Neutrophil (primary cell): ENCODE measurements at regions not wholly inside any gene's neighbourhood (a gene's known extent, or its start where the extent isn't known, plus 50 kb on each side); places are given as distances from the start of the nearest gene placed in this dataset.

ENCODE experiments used
- H3K27ac ChIP-seq: fragments of 200-600 bp; sonication (generic); 2 replicates; pipeline ENCODE4 v1.5.1; 2016; ENCODE audit warnings: mild to moderate bottlenecking, moderate library complexity
- H3K27me3 ChIP-seq: fragments of 200-600 bp; sonication (generic); 2 replicates; pipeline ENCODE4 v1.6.0; 2016; ENCODE audit warnings: mild to moderate bottlenecking
- H3K36me3 ChIP-seq: fragments of 200-600 bp; sonication (generic); 2 replicates; pipeline ENCODE4 v1.5.1; 2017
- H3K4me1 ChIP-seq, 2 experiments: fragments of 200-600 bp in 1 of 2; sonication (generic) in 1 of 2; 1 replicate in 1 of 2; 2 replicates in 1 of 2; pipeline versions ENCODE4 v1.5.1 to v1.6.1; 2013 to 2016; ENCODE audit warnings: low read depth in 1 of 2, low read length in 1 of 2, mild to moderate bottlenecking in 1 of 2, moderate library complexity in 1 of 2; ENCODE audit not compliant: control insufficient read depth in 1 of 2, insufficient read depth in 1 of 2
- H3K4me3 ChIP-seq, 2 experiments: fragments of 200-600 bp in 1 of 2; sonication (generic) in 1 of 2; 1 replicate in 1 of 2; 2 replicates in 1 of 2; pipeline ENCODE4 v1.5.1; 2013 to 2016; ENCODE audit warnings: low read depth in 1 of 2, low read length in 1 of 2, mild to moderate bottlenecking in 1 of 2, moderate library complexity in 1 of 2
- H3K9me3 ChIP-seq: fragments of 200-600 bp; sonication (generic); 2 replicates; pipeline ENCODE4 v1.5.1; 2016
- CTCF ChIP-seq: fragments of 200-600 bp; sonication (generic); IDR thresholded peaks from 2 replicates; pipeline ENCODE4 v1.5.1; 2016; ENCODE audit warnings: antibody characterized with exemption

DNA sequence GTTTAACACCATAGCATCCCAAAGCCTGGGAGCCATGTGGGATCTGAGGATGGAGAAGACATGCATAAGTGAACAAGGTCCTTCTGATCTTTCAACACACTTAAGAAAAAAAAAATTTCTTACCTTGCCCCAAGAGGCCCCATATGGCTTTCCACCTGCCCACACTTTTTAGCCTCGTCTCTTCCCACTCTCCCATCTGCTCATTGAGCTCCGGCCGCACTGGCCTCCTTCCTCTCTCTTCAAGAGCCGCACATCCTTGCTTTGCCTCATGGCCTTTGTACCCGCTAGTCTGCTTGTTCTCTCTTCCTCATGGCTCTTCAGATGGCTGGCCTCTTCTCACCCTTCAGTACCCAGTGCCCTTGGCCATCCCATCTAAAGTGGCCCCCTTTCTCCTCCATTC lies 70.2 kb upstream of the PDE4B start:
- no peak overlapping the region for H3K4me3 ChIP-seq
- no peaks in the 10 kb centered on the region for H3K36me3 ChIP-seq
- no peaks in the 10 kb centered on the region for H3K27me3 ChIP-seq
- H3K4me1 ChIP-seq, result no peaks in the 10 kb centered on the region
- H3K9me3 ChIP-seq, result no peaks in the 10 kb centered on the region
- no peak for TF ChIP-seq CTCF
- H3K27ac ChIP-seq, result no peak overlapping the region

DNA sequence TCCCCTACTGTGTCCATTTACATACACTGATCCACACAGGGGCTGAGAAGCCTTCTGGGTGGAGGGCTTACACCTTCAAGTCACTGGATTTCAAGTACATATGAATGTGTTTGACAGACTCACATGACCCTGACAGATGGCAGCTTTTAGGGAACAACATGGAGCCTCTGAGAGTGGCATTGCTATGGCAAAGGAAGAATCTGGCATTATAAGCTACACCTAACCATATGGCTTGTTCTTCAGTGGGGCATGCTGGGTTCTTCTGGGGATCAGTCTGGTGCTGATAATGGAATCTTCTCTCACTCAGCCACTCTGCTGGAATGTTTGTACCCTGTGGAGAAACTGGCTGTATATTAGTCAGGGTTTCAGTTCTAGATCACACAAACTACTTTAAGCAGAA lies 68.5 kb upstream of the PDE4B start:
- Histone ChIP-seq H3K4me1 (no peaks in the 10 kb centered on the region), H3K4me3 (no peak overlapping the region), H3K27ac (no peak overlapping the region), H3K36me3 (no peaks in the 10 kb centered on the region), H3K27me3 (no peaks in the 10 kb centered on the region), H3K9me3 (no peaks in the 10 kb centered on the region)
- no peak for TF ChIP-seq CTCF

DNA sequence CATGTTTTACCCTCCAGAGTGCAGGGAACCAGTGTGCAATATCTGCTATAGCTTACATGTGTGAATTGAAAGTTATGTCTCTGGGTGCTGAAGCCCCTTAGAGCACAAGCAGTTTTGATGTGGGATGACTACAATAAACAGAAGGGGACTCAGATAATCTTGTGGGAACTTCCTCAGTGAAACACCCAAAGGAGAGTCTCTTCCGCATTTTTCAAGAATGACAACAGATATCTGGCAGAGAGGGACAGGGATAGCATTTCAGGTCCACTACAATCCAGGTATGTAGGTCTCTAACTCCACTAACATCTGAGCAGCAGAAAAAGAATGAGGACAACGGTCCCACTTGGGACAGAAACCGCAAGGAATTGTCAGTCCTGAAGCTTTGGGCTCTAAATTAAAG lies 67.6 kb upstream of the PDE4B start:
- H3K4me1 ChIP-seq, result no peaks in the 10 kb centered on the region
- no peak for TF ChIP-seq CTCF
- no peaks in the 10 kb centered on the region for H3K27me3 ChIP-seq
- H3K36me3 ChIP-seq, result no peaks in the 10 kb centered on the region
- H3K9me3 ChIP-seq, result no peaks in the 10 kb centered on the region
- no peak overlapping the region for H3K4me3 ChIP-seq
- H3K27ac ChIP-seq, result no peak overlapping the region

- no peak overlapping the region for H3K4me3 ChIP-seq
- no peaks in the 10 kb centered on the region for H3K9me3 ChIP-seq
- no peaks in the 10 kb centered on the region for H3K27me3 ChIP-seq
- H3K27ac ChIP-seq, result no peak overlapping the region
- no peaks in the 10 kb centered on the region for H3K36me3 ChIP-seq
- H3K4me1 ChIP-seq, result no peaks in the 10 kb centered on the region
- no peak for TF ChIP-seq CTCF
These were observed 64.2 kb upstream of the PDE4B start for GRCh38 chr1:65728504-65728903.

DNA sequence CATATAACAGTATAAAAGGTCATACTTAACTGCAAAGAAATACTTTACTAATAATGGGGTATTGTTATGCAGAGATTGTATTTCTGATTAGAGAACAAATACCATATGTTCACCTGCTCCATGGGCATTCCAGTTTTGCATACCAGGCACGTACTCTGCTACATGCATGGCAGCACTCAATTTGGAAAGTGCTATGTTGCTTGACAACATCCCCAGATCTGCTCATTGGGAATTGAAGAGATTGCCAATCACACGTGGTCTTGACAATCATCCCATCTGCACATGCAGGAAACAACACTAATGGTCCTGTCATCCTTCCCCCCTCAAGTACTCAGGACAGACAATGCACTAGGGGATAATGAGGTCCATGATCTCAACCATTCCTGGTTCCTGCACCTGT lies 63.4 kb upstream of the PDE4B start:
- no peak overlapping the region for H3K4me3 ChIP-seq
- no peaks in the 10 kb centered on the region for H3K36me3 ChIP-seq
- H3K27me3 ChIP-seq, result no peaks in the 10 kb centered on the region
- no peak for TF ChIP-seq CTCF
- no peaks in the 10 kb centered on the region for H3K4me1 ChIP-seq
- no peaks in the 10 kb centered on the region for H3K9me3 ChIP-seq
- no peak overlapping the region for H3K27ac ChIP-seq

DNA sequence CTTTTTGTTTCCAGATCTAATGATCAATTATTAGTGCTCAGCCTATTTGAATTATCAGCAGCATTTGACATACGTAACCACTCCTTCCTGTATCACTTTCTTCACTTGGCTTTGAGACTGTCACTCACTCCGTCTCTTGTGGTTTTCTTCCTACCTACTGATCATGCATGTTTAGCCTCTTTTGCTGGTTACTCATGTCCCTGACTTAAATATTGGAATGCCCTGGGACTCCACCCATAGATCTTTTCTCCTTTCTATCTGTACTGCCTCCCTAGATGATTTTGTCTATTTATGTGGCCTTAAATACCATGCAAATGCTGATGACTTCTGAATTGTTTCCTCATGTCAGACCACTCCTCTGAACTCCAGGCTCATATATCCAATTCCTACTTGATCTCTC lies 57.7 kb upstream of the PDE4B start:
- Histone ChIP-seq H3K4me3 (no peak overlapping the region), H3K9me3 (no peaks in the 10 kb centered on the region), H3K27me3 (no peaks in the 10 kb centered on the region), H3K4me1 (no peaks in the 10 kb centered on the region), H3K36me3 (no peaks in the 10 kb centered on the region), H3K27ac (no peak overlapping the region)
- TF ChIP-seq CTCF, result no peak
